ENCODE measurements at regions not wholly inside any gene's neighbourhood (a gene's known extent, or its start where the extent isn't known, plus 50 kb on each side); places are given as distances from the start of the nearest gene placed in this dataset.

DNA sequence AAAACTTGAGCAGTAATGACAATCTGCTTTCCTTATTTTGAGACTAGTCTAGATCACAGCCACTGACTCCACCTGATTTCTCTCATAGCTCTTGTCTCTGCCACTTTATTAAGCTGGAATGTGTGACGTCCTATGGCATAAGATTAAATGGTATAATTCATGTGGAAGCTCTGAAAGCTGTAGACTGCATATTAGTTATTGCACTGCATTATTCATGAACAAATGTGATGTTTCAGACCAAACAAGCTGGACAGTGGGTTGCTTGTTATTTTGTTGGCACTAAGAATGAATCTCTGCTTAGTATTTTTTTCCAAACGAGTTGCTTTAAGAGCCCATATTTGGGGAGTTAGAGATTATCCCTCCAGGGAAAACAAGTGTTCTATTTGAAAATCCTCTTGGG lies 1218.5 kb downstream of the SUCLG1 start:
- BruUV-seq (replicated peaks) = no TSS peak
- in situ Hi-C loops (cut with HindIII; ENCODE audit: low pct_unique_long_range_greater_than_20kb, low sequenced_read_pairs) = no loop called here

DNA sequence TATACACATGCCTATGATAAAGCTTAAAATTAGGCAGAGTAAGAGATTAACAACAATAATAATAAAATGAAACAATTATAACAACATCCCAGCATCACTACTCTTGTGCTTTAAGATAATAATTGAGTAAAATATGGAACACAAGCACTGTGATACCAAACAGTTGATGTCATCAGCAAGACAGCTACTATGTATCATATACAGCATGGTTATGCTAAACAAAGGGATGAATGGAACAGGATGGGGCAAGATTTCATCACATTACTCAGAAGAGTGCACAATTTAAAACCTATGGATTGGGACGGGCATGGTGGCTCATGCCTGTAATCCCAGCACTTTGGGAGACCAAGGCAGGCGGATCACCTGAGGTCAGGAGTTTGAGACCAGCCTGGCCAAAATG lies 1221.0 kb downstream of the SUCLG1 start:
- ATAC-seq (no peak), DNase-seq (ENCODE audit: low read depth, low spot score) (no peak)
- H3K27me3 ChIP-seq (ENCODE audit: control insufficient read depth, insufficient read depth, low read length) = no peaks in the 10 kb centered on the region
- in situ Hi-C loops (cut with HindIII; ENCODE audit: low pct_unique_long_range_greater_than_20kb, low sequenced_read_pairs) = no loop called here
- no peak overlapping the region for H3K27ac ChIP-seq (ENCODE audit: low read length)
- intact Hi-C loops (cut with micrococcal nuclease; ENCODE audit: unreplicated experiment) = no loop called here
- H3K4me1 ChIP-seq (ENCODE audit: control insufficient read depth, insufficient read depth, low read length) = no peaks in the 10 kb centered on the region
- BruUV-seq (replicated peaks) = no TSS peak
- ChIA-PET CTCF (no interaction called here), POLR2A (no interaction called here)
- H3K9me3 ChIP-seq (ENCODE audit: control insufficient read depth, insufficient read depth, low read depth, low read length) = no peaks in the 10 kb centered on the region
- H3K4me3 ChIP-seq (ENCODE audit: low read depth in 2 of 2, low read length in 2 of 2) = no peak overlapping the region
- no peaks in the 10 kb centered on the region for H3K36me3 ChIP-seq (ENCODE audit: control insufficient read depth, insufficient read depth, low read length)
- no peak for TF ChIP-seq POLR2AphosphoS5 (IDR thresholded peaks at IDR 0.05; ENCODE audit: low read depth, low read length)
- TF ChIP-seq, protein P1, sequence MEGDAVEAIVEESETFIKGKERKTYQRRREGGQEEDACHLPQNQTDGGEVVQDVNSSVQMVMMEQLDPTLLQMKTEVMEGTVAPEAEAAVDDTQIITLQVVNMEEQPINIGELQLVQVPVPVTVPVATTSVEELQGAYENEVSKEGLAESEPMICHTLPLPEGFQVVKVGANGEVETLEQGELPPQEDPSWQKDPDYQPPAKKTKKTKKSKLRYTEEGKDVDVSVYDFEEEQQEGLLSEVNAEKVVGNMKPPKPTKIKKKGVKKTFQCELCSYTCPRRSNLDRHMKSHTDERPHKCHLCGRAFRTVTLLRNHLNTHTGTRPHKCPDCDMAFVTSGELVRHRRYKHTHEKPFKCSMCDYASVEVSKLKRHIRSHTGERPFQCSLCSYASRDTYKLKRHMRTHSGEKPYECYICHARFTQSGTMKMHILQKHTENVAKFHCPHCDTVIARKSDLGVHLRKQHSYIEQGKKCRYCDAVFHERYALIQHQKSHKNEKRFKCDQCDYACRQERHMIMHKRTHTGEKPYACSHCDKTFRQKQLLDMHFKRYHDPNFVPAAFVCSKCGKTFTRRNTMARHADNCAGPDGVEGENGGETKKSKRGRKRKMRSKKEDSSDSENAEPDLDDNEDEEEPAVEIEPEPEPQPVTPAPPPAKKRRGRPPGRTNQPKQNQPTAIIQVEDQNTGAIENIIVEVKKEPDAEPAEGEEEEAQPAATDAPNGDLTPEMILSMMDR (IDR thresholded peaks at IDR 0.05) = no peak

More for the DNA sequence above, 1218.5 kb downstream of the SUCLG1 start:
- Histone ChIP-seq H3K4me1 (ENCODE audit: control insufficient read depth, insufficient read depth, low read length) (no peaks in the 10 kb centered on the region), H3K36me3 (ENCODE audit: control insufficient read depth, insufficient read depth, low read length) (no peaks in the 10 kb centered on the region), H3K9me3 (ENCODE audit: control insufficient read depth, insufficient read depth, low read depth, low read length) (no peaks in the 10 kb centered on the region), H3K4me3 (ENCODE audit: low read depth in 2 of 2, low read length in 2 of 2) (no peak overlapping the region), H3K27ac (ENCODE audit: low read length) (no peak overlapping the region), H3K27me3 (ENCODE audit: control insufficient read depth, insufficient read depth, low read length) (no peaks in the 10 kb centered on the region)
- ATAC-seq (no peak), DNase-seq (ENCODE audit: low read depth, low spot score) (no peak)
- POLR2A ChIA-PET = no interaction called here
- TF ChIP-seq POLR2AphosphoS5 (IDR thresholded peaks at IDR 0.05; ENCODE audit: low read depth, low read length) (no peak), TCF7L2 (IDR thresholded peaks at IDR 0.05; ENCODE audit: low read depth, low read length) (no peak), SIN3A (IDR thresholded peaks at IDR 0.05; ENCODE audit: borderline replicate concordance, insufficient read depth, low read depth, low read length) (no peak)
- TF ChIP-seq, protein P2, sequence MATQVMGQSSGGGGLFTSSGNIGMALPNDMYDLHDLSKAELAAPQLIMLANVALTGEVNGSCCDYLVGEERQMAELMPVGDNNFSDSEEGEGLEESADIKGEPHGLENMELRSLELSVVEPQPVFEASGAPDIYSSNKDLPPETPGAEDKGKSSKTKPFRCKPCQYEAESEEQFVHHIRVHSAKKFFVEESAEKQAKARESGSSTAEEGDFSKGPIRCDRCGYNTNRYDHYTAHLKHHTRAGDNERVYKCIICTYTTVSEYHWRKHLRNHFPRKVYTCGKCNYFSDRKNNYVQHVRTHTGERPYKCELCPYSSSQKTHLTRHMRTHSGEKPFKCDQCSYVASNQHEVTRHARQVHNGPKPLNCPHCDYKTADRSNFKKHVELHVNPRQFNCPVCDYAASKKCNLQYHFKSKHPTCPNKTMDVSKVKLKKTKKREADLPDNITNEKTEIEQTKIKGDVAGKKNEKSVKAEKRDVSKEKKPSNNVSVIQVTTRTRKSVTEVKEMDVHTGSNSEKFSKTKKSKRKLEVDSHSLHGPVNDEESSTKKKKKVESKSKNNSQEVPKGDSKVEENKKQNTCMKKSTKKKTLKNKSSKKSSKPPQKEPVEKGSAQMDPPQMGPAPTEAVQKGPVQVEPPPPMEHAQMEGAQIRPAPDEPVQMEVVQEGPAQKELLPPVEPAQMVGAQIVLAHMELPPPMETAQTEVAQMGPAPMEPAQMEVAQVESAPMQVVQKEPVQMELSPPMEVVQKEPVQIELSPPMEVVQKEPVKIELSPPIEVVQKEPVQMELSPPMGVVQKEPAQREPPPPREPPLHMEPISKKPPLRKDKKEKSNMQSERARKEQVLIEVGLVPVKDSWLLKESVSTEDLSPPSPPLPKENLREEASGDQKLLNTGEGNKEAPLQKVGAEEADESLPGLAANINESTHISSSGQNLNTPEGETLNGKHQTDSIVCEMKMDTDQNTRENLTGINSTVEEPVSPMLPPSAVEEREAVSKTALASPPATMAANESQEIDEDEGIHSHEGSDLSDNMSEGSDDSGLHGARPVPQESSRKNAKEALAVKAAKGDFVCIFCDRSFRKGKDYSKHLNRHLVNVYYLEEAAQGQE (IDR thresholded peaks at IDR 0.05; ENCODE audit: insufficient read depth in 1 of 2, low read depth in 2 of 2, low read length in 1 of 2) = no peak
- TF ChIP-seq, protein P1 (IDR thresholded peaks at IDR 0.05) = no peak
- intact Hi-C loops (cut with micrococcal nuclease; ENCODE audit: unreplicated experiment) = no loop called here
- CTCF ChIA-PET = no interaction called here

DNA sequence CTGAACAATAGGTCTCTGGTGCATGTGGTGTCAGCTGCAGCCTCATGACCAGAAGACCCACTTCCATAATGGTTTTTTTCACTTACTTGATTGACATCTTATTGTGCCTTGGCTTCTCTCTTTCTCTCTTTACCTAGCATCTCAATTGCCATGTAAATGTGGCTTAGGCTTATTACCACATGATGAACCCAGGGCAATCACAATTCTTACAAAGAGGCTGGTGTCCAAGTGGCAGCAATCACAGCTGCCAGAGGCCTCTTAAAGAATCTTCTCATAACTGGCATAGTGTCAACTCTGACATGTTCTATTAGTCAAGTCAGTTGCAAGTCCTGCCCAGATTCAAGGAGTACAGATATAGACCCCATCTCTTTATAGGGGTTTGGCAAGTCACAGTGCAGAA lies 1224.8 kb downstream of the SUCLG1 start:
- POLR2A ChIA-PET = no interaction called here
- in situ Hi-C loops (cut with HindIII; ENCODE audit: low pct_unique_long_range_greater_than_20kb, low sequenced_read_pairs) (no loop called here), intact Hi-C loops (cut with micrococcal nuclease; ENCODE audit: unreplicated experiment) (no loop called here)
- H3K4me3 ChIP-seq (ENCODE audit: low read depth in 2 of 2, low read length in 2 of 2) = no peak overlapping the region
- no peaks in the 10 kb centered on the region for H3K9me3 ChIP-seq (ENCODE audit: control insufficient read depth, insufficient read depth, low read depth, low read length)
- no peaks in the 10 kb centered on the region for H3K4me1 ChIP-seq (ENCODE audit: control insufficient read depth, insufficient read depth, low read length)
- no peaks in the 10 kb centered on the region for H3K27me3 ChIP-seq (ENCODE audit: control insufficient read depth, insufficient read depth, low read length)
- H3K27ac ChIP-seq (ENCODE audit: low read length) = no peak overlapping the region
- TF ChIP-seq, protein P2 (IDR thresholded peaks at IDR 0.05; ENCODE audit: insufficient read depth in 1 of 2, low read depth in 2 of 2, low read length in 1 of 2) = no peak
- TF ChIP-seq TCF7L2 (IDR thresholded peaks at IDR 0.05; ENCODE audit: low read depth, low read length) = no peak
- no peak for TF ChIP-seq POLR2AphosphoS5 (IDR thresholded peaks at IDR 0.05; ENCODE audit: low read depth, low read length)
- no peak for TF ChIP-seq SIN3A (IDR thresholded peaks at IDR 0.05; ENCODE audit: borderline replicate concordance, insufficient read depth, low read depth, low read length)
- TF ChIP-seq, protein P1 (IDR thresholded peaks at IDR 0.05) = no peak
- ATAC-seq (no peak), DNase-seq (ENCODE audit: low read depth, low spot score) (no peak)
- H3K36me3 ChIP-seq (ENCODE audit: control insufficient read depth, insufficient read depth, low read length) = no peaks in the 10 kb centered on the region
- no TSS peak for BruUV-seq (replicated peaks)
- CTCF ChIA-PET = no interaction called here

All from Panc1 (cell line).